HG02623 (cell line): ENCODE measurements at regions not wholly inside any gene's neighbourhood (a gene's known extent, or its start where the extent isn't known, plus 50 kb on each side); places are given as distances from the start of the nearest gene placed in this dataset.
A peak's percentile ranks its signal among the peaks of the same experiment; 100 is the strongest.
"Not testable (repeated sequence)": the region's sequence is repeated elsewhere in the genome, so short reads cannot be mapped to it uniquely, and the experiment has no call there.

Experiments used
- ATAC-seq: cut with Tn5 transposase; IDR thresholded peaks from one replicate; pipeline ENCODE4 v1.9.1; 2021; ENCODE audit warnings: moderate library complexity; ENCODE audit not compliant: unreplicated experiment

DNA sequence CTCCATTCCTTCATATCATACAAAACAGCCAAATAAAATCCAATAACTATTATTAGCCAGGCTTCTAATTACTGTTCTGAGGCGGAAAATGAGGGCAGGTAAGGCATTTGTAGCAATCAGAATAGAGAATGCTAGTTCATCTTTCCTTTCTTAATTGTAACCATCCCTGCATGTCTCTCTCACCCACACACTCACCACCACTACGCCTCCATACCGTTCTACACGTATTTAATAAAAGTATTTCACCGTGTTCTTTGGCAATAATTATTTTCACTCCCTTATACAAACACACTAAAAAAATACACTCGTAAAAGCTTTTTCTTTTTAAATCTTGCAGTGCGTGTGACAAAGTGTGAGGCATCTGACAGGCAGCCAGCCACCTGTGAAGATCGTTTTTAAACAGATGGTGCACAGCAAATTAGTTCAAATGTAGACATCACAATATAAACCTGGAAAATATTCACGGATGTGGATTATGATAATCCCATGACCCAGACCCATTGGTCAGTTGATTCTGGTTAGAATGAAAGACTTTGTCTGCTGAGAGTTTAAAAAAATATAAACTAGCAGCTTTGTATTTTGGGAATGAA is 653.6 kb downstream of the REEP3 start:
- ATAC-seq = no peak

DNA sequence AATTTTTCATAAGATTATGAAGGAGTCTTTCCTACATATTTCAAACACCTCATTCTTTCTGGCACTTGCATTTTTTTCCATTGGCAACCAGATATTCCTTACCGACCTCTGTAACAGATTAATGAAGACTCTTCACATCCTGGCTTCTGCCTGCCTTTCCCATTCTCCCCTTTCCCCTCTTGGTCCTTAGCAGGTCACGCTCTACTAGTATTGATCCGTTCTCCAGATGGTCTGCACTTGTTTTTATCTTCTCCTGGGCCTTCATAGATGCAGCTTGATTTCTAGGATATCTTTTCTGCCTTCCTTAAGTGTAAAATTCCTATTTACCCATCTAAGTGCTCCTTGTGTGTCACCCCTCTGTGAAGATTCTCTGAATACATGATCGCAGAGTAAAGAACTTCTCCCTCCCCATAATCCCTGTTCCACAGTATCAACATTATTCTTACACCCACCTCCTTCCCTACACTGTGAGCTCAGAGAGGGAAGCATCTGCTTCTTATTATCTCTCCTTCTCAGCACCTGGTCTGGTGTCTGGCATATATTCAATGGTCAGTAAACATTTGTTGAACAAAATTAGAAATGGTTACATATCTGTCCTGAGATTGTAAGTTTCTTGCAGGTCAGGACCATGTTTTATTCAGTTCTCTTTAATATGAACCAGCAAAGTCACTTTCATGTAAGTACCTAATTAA is 654.2 kb downstream of the REEP3 start:
- ATAC-seq = no peak

DNA sequence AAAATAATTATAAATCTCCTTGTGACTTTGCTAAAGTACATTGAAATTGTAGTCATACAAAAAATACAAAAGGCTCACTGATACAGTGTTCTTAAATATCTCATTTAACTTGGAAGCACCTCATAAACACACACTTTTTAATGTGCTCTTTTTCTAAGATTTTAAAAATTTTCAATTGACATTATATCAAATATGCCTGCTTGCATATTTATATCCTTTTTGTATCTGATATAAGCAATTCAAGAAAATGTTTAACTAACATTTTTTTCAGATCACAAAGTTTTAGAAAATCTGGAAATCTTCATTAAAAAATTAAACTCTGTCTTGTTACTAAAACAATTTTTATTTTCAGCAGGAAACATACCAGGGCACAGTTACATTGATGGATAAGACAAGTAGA is 661.5 kb downstream of the REEP3 start:
- no peak for ATAC-seq

GRCh38 chr10:64191286-64191685 is 670.1 kb downstream of the REEP3 start:
- ATAC-seq = no peak

DNA sequence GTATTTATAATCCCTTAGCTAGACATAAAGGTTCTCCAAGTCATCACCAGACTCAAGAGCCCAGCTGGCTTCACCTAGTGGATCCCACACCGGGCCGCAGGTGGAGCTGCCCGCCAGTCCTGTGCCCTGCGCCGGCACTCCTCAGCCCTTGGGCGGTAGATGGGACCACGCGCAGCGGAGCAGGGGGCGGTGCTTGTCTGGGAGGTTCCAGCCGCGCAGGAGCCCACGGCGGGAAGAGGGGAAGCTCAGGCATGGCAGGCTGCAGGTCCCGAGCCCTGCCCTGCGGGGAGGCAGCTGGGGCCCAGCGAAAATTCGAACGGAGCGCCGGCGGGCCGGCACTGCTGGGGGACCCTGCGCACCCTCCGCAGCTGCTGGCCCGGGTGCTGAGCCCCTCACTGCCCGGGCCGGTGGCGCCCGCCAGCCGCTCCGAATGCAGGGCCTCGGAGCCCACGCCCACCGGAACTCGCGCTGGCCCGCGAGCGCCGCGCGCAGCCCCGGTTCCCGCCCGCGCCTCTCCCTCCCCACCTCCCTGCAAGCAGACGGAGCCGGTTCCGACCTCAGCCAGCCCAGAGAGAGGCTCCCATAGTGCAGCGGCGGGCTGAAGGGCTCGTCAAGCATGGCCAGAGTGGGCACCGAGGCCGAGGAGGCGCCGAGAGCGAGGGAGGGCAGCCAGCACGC is 675.6 kb downstream of the REEP3 start:
- no peak for ATAC-seq

- no peak for ATAC-seq
These were observed 680.7 kb downstream of the REEP3 start for GRCh38 chr10:64201936-64202335.

- ATAC-seq = not testable (repeated sequence)
These were observed 683.3 kb downstream of the REEP3 start for GRCh38 chr10:64204504-64204903.

GRCh38 chr10:64206409-64206808 is 685.2 kb downstream of the REEP3 start:
- no peak for ATAC-seq

DNA sequence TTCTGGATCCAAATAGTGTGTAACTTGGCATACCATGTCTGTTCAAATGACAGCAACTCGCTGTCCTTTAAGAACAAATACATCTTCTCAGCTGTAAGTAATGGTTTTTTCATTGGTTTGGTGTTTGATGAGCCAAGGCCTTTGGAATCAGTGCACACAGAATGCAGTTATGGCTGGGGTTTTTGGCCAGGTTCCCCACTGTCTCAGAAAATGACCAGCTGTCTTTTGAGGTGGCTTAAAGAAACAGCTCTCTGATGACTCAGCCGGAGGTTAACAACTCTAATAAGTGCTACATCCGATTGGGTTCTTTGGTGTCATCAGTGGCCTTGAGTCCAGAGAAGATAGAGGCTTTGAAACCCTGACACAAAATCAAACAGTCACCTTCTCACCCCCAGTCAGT is 688.4 kb downstream of the REEP3 start:
- no peak for ATAC-seq

DNA sequence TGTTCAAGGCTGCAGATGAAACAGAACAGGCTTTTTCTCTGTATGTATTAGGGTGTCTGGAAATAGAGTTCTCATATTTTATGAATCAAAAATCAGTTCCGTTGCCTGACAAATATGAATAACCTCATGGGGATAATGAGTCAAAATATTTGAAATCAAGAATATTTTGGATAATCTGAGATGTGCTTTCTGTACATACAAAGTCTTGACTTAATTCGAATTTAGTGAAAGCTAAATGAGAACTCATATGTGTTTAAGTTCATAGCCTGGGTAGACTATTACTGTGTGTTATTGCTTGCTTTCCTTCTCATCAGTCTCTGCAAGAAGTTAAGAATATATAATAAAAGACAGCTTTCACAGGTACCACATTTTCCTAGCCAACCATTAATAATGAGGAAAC is 689.0 kb downstream of the REEP3 start:
- ATAC-seq = no peak

DNA sequence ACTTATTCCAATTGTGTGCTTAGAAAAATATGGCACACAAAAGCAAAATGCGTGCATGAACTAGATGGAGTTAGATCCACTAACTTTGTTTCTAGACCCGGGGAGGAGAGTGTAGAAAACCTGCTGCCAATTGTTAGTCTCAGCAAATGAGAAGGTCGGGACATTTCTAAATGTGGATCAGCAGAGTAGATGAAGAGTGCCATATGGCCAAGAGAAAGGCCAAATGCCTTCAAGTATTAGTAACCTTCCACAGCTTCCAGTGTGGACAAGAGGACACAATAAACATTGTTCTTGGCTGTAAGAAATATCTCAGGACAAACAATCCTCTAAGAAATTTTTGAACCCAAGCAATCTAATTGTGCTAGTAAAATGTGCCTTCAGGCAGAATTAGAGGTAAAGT is 690.3 kb downstream of the REEP3 start:
- no peak for ATAC-seq

DNA sequence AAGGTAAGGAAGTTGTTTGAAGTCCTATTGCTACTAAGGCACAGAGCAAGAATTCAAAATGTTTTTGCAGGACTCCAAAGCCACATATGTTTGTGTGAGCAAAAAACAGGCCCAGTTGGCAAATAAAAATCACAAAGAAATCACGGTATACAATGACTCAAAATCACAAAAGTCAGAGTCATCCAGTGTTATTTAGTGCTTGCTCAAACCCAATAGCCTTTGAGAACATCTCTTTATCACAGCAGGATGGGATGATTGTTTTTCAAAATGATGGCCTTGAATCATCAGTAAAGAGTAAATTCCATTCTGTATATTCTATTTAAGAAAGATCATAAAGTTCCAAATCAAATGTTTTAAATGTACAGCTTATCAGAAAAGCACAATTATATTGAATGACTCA is 693.9 kb downstream of the REEP3 start:
- no peak for ATAC-seq

DNA sequence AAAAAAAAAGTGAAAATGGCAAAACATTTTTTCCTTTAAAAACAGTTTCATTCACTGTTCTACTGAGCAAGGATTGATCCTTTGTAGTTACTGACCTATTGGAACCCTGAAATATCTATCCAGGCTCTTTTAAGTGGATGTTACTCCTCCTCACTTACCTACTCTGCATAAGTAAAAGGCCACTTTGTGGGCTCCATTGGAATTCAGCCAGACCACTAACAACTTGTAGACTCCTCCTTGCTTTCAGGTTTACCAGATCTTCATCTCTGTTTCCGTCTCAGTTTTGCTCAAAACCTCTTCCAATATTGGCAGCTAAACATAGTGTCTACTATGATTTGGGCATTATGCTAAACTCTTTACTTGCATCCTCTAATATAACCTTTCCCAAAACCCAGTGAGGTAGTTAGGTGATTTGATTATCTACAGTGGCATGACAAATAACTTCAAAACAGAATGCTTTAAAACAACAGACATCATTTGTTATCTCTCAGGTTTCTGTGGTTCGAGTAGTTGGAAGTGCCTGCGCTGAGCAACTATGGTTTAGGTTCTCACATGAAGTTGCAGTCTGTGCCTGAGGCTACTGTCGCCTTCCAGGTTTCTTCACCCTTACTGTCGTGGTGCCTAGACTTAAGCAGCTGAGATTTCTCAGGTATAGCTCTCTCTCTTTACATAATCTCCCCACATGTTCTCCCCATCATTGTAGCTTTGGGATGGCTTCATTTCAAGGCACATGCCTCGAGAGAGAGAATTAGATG is 698.2 kb downstream of the REEP3 start:
- ATAC-seq = no peak

- ATAC-seq = no peak
These were observed 713.3 kb downstream of the REEP3 start for GRCh38 chr10:64234489-64234888.

DNA sequence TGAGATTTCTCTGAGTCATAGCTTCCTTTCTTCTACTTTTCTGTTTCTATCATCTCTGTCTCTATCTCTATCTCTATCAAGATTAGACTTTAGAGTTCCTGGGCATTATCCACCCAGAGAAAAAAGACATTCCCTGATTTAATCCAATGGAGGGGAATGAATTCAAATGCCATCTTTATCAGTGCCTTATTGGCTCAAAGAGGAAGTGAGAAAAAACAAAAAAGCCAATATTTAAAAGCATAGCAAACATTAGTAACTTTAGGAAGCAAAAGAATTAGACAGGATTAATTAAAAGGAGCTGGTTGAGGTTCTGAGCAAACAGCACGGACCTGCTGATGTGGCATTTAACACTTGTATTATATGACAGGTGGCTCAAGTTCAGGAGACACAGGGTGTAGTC is 736.5 kb downstream of the REEP3 start:
- ATAC-seq = no peak

- ATAC-seq = peak; percentile 74
These were observed 739.9 kb downstream of the REEP3 start for GRCh38 chr10:64261092-64261491.

DNA sequence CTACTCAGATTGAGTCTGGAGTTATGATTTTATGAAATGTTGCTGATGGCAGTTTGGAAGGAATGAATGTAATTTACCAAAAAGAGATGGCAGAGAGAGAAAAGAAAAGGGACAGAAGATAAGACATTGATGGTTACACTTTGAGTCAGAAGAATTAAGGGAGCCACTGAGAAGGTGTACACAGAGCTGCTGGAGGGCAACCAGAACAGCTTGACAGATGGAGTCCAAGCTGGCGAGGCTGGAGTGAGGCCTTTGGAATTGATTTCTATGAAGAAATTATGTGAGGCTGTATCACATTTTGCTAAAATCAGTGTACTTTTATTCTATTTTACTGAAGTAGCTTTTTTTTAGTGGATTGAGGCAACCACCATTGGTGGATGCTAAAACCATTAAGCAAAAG is 740.5 kb downstream of the REEP3 start:
- ATAC-seq = no peak

- no peak for ATAC-seq
These were observed 744.8 kb downstream of the REEP3 start for GRCh38 chr10:64265961-64266360.

- ATAC-seq = no peak
These were observed 750.3 kb downstream of the REEP3 start for GRCh38 chr10:64271508-64271907.

DNA sequence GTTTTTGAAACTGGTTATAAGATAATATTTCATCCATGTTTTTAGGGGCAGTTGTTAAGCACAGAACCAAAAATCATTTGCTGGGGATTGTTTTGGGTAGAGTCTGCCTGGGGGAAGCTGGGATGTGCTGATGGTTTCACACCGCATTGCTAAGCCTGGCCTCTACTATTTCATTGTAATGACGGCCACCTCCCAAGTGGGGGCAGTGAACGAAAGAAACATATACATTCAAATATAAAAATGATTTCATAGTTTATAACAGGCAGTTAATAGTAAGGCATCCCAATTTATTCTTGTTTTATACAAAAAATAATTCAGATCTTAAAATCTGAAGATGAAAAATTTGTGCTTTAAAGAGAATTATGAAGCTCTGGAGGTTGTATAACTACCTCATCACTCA is 750.8 kb downstream of the REEP3 start:
- no peak for ATAC-seq

GRCh38 chr10:64275001-64275400 is 753.8 kb downstream of the REEP3 start:
- ATAC-seq = no peak

GRCh38 chr10:64275774-64276173 is 754.6 kb downstream of the REEP3 start:
- peak; percentile 77 for ATAC-seq
